ENCODE measurements at regions not wholly inside any gene's neighbourhood (a gene's known extent, or its start where the extent isn't known, plus 50 kb on each side); places are given as distances from the start of the nearest gene placed in this dataset.

- Mint-ChIP-seq H3K36me3 (no peaks in the 10 kb centered on the region), H3K9me3 (ENCODE audit: low read depth) (no peaks in the 10 kb centered on the region), H3K27me3 (no peaks in the 10 kb centered on the region), H3K4me1 (ENCODE audit: low read depth) (no peaks in the 10 kb centered on the region), H3K27ac (no peak overlapping the region), H3K4me3 (no peak overlapping the region)
Observed at GRCh38 chr19:28943651-28944050, 269.3 kb downstream of the UQCRFS1 start.

GRCh38 chr19:28941833-28942232 lies 271.1 kb downstream of the UQCRFS1 start:
- Mint-ChIP-seq H3K4me3 (no peak overlapping the region), H3K4me1 (ENCODE audit: low read depth) (no peaks in the 10 kb centered on the region), H3K27me3 (peaks cover 2% of the 10 kb centered on the region), H3K27ac (no peak overlapping the region), H3K9me3 (ENCODE audit: low read depth) (no peaks in the 10 kb centered on the region), H3K36me3 (no peaks in the 10 kb centered on the region)

GRCh38 chr19:28940751-28941500 lies 272.0 kb downstream of the UQCRFS1 start:
- Mint-ChIP-seq H3K27me3 (peaks cover 2% of the 10 kb centered on the region), H3K27ac (no peak overlapping the region), H3K4me3 (no peak overlapping the region), H3K36me3 (no peaks in the 10 kb centered on the region), H3K4me1 (ENCODE audit: low read depth) (no peaks in the 10 kb centered on the region), H3K9me3 (ENCODE audit: low read depth) (no peaks in the 10 kb centered on the region)

- Mint-ChIP-seq H3K27ac (no peak overlapping the region), H3K9me3 (ENCODE audit: low read depth) (no peaks in the 10 kb centered on the region), H3K36me3 (no peaks in the 10 kb centered on the region), H3K27me3 (peaks cover 4% of the 10 kb centered on the region), H3K4me3 (no peak overlapping the region), H3K4me1 (ENCODE audit: low read depth) (no peaks in the 10 kb centered on the region)
Observed at GRCh38 chr19:28939236-28939635, 273.7 kb downstream of the UQCRFS1 start.

GRCh38 chr19:28936001-28936400 lies 276.9 kb downstream of the UQCRFS1 start:
- Mint-ChIP-seq H3K36me3 (no peaks in the 10 kb centered on the region), H3K9me3 (ENCODE audit: low read depth) (no peaks in the 10 kb centered on the region), H3K4me3 (no peak overlapping the region), H3K4me1 (ENCODE audit: low read depth) (no peaks in the 10 kb centered on the region), H3K27ac (no peak overlapping the region), H3K27me3 (peaks cover 6% of the 10 kb centered on the region)

- Mint-ChIP-seq H3K4me1 (ENCODE audit: low read depth) (no peaks in the 10 kb centered on the region), H3K27me3 (peaks cover 6% of the 10 kb centered on the region), H3K9me3 (ENCODE audit: low read depth) (no peaks in the 10 kb centered on the region), H3K4me3 (no peak overlapping the region), H3K36me3 (no peaks in the 10 kb centered on the region), H3K27ac (no peak overlapping the region)
Observed at GRCh38 chr19:28934631-28935030, 278.3 kb downstream of the UQCRFS1 start.

GRCh38 chr19:28933039-28933438 lies 279.9 kb downstream of the UQCRFS1 start:
- Mint-ChIP-seq H3K4me1 (ENCODE audit: low read depth) (no peaks in the 10 kb centered on the region), H3K4me3 (no peak overlapping the region), H3K36me3 (no peaks in the 10 kb centered on the region), H3K9me3 (ENCODE audit: low read depth) (no peaks in the 10 kb centered on the region), H3K27ac (no peak overlapping the region), H3K27me3 (peaks cover 6% of the 10 kb centered on the region)

- H3K9me3 Mint-ChIP-seq (ENCODE audit: low read depth) = no peaks in the 10 kb centered on the region
- H3K4me1 Mint-ChIP-seq (ENCODE audit: low read depth) = no peaks in the 10 kb centered on the region
- no peak overlapping the region for H3K27ac Mint-ChIP-seq
- no peaks in the 10 kb centered on the region for H3K36me3 Mint-ChIP-seq
- no peak overlapping the region for H3K4me3 Mint-ChIP-seq
- H3K27me3 Mint-ChIP-seq = peaks cover 6% of the 10 kb centered on the region
Observed at GRCh38 chr19:28932446-28932845, 280.5 kb downstream of the UQCRFS1 start.

GRCh38 chr19:28929006-28929405 lies 283.9 kb downstream of the UQCRFS1 start:
- H3K27me3 Mint-ChIP-seq = peaks cover 3% of the 10 kb centered on the region
- H3K4me3 Mint-ChIP-seq = no peak overlapping the region
- no peak overlapping the region for H3K27ac Mint-ChIP-seq
- no peaks in the 10 kb centered on the region for H3K36me3 Mint-ChIP-seq
- no peaks in the 10 kb centered on the region for H3K9me3 Mint-ChIP-seq (ENCODE audit: low read depth)
- no peaks in the 10 kb centered on the region for H3K4me1 Mint-ChIP-seq (ENCODE audit: low read depth)

GRCh38 chr19:28927456-28927855 lies 285.5 kb downstream of the UQCRFS1 start:
- H3K9me3 Mint-ChIP-seq (ENCODE audit: low read depth) = no peaks in the 10 kb centered on the region
- no peak overlapping the region for H3K27ac Mint-ChIP-seq
- H3K4me1 Mint-ChIP-seq (ENCODE audit: low read depth) = no peaks in the 10 kb centered on the region
- H3K27me3 Mint-ChIP-seq = peaks cover 4% of the 10 kb centered on the region
- no peaks in the 10 kb centered on the region for H3K36me3 Mint-ChIP-seq
- H3K4me3 Mint-ChIP-seq = no peak overlapping the region

- no peak overlapping the region for H3K27ac Mint-ChIP-seq
- H3K4me1 Mint-ChIP-seq (ENCODE audit: low read depth) = no peaks in the 10 kb centered on the region
- H3K9me3 Mint-ChIP-seq (ENCODE audit: low read depth) = no peaks in the 10 kb centered on the region
- peaks cover 9% of the 10 kb centered on the region for H3K27me3 Mint-ChIP-seq
- no peaks in the 10 kb centered on the region for H3K36me3 Mint-ChIP-seq
- H3K4me3 Mint-ChIP-seq = no peak overlapping the region
Observed at GRCh38 chr19:28920269-28921066, 292.5 kb downstream of the UQCRFS1 start.

- Mint-ChIP-seq H3K4me1 (ENCODE audit: low read depth) (no peaks in the 10 kb centered on the region), H3K27ac (no peak overlapping the region), H3K9me3 (ENCODE audit: low read depth) (no peaks in the 10 kb centered on the region), H3K36me3 (no peaks in the 10 kb centered on the region), H3K27me3 (peaks cover 8% of the 10 kb centered on the region), H3K4me3 (no peak overlapping the region)
Observed at GRCh38 chr19:28917621-28918020, 295.3 kb downstream of the UQCRFS1 start.

- Mint-ChIP-seq H3K27me3 (peaks cover 5% of the 10 kb centered on the region), H3K4me3 (no peak overlapping the region), H3K27ac (no peak overlapping the region), H3K9me3 (ENCODE audit: low read depth) (no peaks in the 10 kb centered on the region), H3K4me1 (ENCODE audit: low read depth) (no peaks in the 10 kb centered on the region), H3K36me3 (no peaks in the 10 kb centered on the region)
Observed at GRCh38 chr19:28915737-28916460, 297.1 kb downstream of the UQCRFS1 start.

- H3K36me3 Mint-ChIP-seq = no peaks in the 10 kb centered on the region
- peaks cover 5% of the 10 kb centered on the region for H3K27me3 Mint-ChIP-seq
- H3K4me3 Mint-ChIP-seq = no peak overlapping the region
- no peaks in the 10 kb centered on the region for H3K4me1 Mint-ChIP-seq (ENCODE audit: low read depth)
- no peaks in the 10 kb centered on the region for H3K9me3 Mint-ChIP-seq (ENCODE audit: low read depth)
- H3K27ac Mint-ChIP-seq = no peak overlapping the region
Observed at GRCh38 chr19:28915202-28915601, 297.7 kb downstream of the UQCRFS1 start.

- no peak overlapping the region for H3K27ac Mint-ChIP-seq
- no peak overlapping the region for H3K4me3 Mint-ChIP-seq
- no peaks in the 10 kb centered on the region for H3K9me3 Mint-ChIP-seq (ENCODE audit: low read depth)
- peaks cover 5% of the 10 kb centered on the region for H3K27me3 Mint-ChIP-seq
- no peaks in the 10 kb centered on the region for H3K36me3 Mint-ChIP-seq
- no peaks in the 10 kb centered on the region for H3K4me1 Mint-ChIP-seq (ENCODE audit: low read depth)
Observed at GRCh38 chr19:28914173-28914572, 298.8 kb downstream of the UQCRFS1 start.

All from activated naive CD8-positive, alpha-beta T cell (primary cell).